ENCODE measurements at regions not wholly inside any gene's neighbourhood (a gene's known extent, or its start where the extent isn't known, plus 50 kb on each side); places are given as distances from the start of the nearest gene placed in this dataset.

GRCh38 chr10:112047674-112048073 lies 135.9 kb downstream of the GPAM start:
- no peak for TF ChIP-seq CTCF (IDR thresholded peaks at IDR 0.05)
- TF ChIP-seq EP300 (IDR thresholded peaks at IDR 0.05) = no peak
